ENCODE measurements at regions not wholly inside any gene's neighbourhood (a gene's known extent, or its start where the extent isn't known, plus 50 kb on each side); places are given as distances from the start of the nearest gene placed in this dataset.
"Not testable (repeated sequence)": the region's sequence is repeated elsewhere in the genome, so short reads cannot be mapped to it uniquely, and the experiment has no call there.

DNA sequence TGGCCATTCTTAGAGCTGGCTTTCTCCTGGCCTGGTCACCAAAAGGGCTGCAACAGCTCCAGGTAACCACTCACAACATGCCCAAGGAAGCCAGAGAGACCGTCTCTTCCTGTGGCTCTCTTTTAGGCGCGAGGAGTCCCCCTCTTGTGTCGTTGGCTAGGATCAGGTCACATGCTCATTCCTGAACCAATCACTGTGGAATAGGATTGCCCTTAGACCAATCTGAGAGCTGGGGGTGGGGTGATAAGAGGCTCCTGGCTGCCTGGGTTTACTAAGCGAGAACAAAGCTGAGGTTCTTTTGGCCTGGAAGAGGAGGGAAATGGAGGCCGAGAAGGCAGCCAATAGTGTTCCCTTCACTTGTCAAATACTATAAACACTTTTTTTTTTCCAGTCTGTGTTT, 452.1 kb upstream of the PROX1 start:
- no peak for DNase-seq (ENCODE audit: low spot score)

DNA sequence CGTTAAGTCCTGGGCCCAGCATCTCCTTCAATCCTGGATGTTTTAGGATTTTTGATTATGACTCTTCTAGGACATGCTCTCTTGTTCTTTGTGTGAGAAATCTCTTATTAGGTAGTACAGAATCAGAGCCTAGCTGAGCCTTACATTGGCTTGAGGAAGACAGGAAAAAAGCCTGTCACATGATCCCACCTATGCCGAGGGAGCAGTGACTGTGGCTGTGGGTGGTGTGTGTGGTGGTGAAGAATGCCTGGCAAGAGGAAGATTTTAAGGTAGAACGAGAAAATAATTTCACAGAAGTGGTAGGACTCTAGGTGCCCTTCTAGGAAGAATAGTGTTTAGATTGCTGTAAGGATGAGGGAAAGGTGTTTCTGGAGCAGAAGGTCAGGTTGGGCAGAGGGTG, 449.5 kb upstream of the PROX1 start:
- DNase-seq (ENCODE audit: low spot score) = no peak

DNA sequence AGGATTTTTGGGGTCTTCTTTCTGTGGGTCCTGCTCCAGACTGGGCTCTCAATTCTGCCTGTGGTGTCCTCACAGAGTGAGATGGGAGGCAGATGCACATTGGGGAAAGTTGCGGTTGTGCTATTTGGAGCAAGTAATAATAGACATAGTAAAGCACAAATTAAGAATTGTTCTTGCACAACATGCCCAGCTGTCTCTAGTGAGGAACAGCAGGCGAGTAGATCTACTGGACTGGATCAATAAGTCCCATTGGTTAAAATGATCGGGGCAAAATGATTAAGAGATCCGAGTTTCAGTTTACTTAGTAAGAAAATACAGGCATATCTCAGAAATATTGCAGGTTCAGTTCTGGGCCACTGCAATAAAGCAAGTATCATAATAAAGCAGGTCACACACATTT, 448.3 kb upstream of the PROX1 start:
- DNase-seq (ENCODE audit: low spot score) = no peak

DNA sequence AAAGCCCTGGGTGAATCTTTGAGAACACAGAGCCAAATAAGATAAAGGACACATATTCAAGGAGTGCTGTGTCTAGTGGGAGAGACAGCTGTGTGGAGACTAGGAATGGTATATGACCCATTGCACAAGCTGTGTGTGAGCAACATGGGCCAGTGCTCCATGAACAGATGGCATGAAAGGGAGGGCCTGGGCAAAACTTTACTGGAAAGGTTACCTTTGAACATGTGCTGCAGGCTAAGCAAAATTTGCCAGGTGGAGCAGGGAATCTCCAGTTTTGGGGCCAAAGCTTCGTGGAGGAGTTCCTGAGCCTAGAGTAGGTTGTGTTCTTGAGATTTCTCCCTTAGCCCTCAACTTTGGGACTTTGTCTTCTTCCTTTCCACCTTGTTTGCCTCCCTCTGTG, 446.1 kb upstream of the PROX1 start:
- peak; percentile 65 for DNase-seq (ENCODE audit: low spot score)

DNA sequence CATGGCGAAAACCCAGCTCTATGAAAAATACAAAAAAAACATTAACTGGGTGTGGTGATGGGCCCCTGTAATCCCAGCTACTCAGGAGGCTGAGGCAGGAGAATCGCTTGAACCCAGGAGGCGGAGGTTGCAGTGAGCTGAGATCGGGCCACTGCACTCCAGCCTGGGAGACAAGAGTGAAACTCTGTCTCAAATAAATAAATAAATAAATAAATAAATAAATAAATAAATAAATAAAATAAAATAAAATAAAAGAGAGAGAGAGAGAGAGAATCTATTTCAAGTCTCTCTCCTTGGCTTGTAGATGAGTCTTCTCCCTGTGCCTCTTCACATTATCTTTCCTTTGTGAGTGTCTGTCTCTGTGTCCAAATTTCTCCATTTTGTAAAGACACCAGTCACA, 442.6 kb upstream of the PROX1 start:
- not testable (repeated sequence) for DNase-seq (ENCODE audit: low spot score)

DNA sequence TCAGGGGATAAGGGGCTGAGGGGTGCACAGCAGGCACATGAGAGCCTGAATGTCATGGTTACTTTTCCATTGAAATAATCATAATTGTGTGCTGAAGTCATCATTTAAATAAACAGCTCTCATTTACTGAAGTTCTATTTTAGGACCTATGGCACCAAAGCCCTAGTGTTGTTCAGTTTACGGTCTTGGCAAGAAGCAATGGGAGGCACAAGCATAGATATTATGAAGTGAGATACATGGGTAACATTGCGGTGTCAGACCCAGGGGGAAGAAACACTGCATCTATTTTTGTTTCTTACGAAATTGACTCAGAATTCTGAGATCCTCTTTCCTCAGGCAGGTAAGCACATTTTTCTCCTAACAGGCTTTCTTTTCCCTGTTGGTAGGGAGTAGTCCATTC, 437.8 kb upstream of the PROX1 start:
- no peak for DNase-seq (ENCODE audit: low spot score)

DNA sequence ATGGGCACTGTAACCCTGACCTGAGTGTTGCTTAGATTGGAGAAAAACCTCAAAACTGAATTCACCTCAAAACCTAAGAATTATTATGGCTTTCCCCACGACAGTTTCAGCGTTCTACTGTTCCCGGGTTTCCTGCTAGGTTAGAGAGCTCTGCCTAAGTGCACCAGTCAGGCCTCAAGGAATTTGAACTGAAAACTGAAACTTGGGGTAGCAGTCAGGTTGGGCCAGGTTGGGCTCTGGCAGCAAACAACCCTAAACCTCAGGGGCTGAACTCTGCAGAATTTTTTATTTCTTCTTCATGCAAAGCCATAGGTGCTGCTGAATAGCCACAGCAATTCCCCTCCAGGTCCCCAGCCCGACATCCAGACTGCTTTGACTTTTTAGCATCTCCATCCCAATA, 437.0 kb upstream of the PROX1 start:
- DNase-seq (ENCODE audit: low spot score) = no peak

DNA sequence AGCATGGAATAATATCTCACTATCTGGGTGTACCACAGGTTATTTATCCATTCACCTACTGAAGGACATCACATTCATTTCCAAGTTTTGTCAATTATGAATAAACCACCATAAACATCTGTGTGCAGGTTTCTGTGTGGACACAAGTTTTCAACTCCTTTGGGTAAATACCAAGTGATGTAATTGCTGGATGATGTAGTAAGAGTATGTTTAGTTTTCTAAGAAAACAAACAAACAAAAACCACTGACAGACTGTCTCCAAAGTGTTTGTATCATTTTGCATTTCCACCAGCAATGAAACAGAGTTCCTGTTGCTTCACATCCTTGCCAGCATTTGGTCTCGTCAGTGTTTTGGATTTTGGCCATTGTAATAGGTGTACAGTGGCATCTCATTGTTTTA, 435.7 kb upstream of the PROX1 start:
- peak; percentile 30 for DNase-seq (ENCODE audit: low spot score)

DNA sequence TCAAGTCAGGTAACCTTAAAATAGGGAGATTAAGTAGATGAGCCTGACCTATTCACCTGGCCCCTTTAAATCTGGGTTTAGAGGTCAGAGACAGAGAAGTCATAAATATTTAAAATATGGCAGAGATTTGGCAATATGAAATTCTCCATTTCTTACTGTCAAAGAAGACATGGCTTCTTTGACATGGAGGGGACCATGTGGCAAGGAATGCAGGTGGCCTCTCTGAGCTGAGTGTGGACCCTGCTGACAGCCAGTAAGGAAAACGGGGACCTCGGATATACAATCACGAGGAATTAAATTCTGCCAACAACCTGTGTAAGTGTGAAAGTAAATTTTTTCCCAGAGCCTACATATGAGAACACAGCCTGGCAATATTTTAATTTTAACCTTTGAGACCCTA, 427.5 kb upstream of the PROX1 start:
- DNase-seq (ENCODE audit: low spot score) = no peak

DNA sequence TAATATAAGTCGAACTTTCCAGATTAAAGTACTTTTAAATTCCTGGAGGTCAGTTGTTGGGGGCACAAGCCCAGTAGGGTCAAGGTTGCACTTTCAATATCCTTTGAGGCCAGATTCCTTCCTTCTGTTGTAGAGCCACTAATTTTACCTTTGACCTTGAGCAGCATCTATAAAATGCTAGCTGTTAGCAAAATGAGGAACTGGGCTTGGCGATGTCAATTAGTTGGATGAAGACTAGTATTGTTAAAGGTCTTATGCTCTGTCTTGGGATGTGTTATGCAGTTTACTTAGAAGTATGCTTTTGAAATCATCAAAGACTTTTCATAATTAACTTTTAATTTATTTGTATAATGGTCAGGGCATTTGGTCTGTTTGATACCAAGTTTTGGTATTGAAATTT, 425.9 kb upstream of the PROX1 start:
- no peak for DNase-seq (ENCODE audit: low spot score)

DNA sequence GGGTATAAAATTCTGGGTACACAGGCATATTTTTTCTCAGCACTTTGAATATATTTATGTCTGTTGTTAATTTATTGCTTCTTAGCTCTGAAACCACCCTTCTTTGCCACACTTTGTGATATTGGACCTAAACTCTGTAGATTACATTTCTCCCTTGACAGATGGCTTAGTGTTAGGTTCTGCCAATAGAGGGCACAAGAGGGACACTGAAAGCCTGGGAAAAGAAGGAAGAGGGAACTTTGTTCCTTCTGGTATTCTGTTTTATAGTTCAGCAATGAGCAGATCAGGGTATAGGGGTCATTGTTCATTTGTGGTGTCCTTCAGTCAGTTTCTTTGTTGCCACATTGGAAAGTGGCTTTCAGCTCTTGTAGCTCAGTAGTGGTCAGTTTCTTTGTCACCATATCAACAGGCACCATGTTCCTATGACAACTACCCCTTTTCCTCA, 423.5 kb upstream of the PROX1 start:
- no peak for DNase-seq (ENCODE audit: low spot score)

DNA sequence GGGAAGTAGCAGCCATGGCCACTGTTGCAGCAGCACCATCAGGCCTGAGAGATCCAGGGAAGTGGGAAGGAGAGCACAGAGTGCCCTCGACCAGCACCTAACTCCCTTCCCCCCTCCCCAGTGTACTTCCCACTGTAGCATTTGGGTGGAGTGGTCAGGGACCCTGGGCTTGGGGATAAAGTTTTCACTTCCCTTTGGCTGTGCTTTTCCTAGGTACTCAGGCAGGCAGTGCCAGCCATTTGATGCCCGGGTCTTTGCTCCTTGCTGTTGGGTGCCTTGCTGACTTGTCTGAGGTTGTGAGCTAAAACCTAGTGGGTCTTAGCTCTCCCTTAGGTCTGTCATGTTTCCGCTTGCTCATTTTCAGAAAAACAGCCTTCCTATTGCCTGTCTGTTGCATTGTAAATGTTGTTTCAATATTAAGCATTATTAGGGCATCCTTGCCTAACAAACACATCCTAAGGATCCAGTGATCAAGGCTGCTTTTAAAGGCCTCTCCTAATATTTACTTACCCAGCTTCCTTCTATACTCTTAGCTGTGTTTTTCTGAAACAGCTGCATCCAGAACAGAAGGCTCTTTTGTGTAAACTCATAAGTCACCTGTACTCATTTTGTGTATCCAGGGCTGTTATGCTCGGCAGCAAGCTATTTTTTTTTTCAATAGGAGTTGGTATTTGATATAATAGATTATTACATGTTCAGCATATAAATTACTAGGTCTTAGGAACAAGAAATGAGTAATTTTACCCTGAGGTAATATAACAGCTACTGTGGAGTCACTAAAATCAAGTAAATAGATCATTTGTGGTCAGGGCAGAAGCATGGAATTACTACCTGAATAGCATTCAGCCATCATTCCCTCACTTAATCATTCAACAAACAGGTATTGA, 418.6 kb upstream of the PROX1 start:
- DNase-seq (ENCODE audit: low spot score) = no peak

DNA sequence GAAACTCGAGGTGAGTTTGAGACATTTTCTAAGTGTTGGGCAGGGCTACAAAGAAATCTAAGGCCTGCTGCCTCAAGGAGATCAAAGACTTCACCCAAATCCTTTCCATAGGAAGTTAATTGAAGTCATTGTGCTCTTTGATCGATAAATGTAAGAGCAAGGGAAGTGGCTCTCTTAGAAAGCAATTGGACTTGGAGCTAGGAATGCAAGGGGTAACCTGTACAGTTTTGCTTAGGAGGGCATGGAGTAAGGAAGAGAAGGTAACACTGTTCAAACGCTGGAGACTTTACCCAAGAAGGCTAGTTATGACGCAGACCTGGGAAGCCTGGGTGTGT, 418.0 kb upstream of the PROX1 start:
- no peak for DNase-seq (ENCODE audit: low spot score)

DNA sequence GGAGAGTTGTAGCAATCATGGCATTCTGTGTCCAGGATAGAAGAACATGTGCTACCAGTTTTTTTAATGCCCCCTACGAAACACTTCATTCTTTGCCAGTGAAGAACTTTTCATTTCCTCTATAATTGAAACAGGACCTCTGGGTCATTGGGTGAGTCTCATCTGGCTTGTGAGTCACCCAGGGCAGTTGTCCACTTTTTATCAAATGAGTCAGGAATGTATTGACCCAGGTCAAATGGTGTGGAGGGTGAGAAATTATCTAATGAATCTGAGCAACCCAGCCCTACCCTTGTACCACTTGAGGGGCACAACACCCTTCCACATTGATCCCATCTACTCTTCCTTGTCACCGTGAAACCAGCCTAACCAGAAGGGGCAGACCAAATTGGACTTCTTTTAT, 417.3 kb upstream of the PROX1 start:
- no peak for DNase-seq (ENCODE audit: low spot score)

DNA sequence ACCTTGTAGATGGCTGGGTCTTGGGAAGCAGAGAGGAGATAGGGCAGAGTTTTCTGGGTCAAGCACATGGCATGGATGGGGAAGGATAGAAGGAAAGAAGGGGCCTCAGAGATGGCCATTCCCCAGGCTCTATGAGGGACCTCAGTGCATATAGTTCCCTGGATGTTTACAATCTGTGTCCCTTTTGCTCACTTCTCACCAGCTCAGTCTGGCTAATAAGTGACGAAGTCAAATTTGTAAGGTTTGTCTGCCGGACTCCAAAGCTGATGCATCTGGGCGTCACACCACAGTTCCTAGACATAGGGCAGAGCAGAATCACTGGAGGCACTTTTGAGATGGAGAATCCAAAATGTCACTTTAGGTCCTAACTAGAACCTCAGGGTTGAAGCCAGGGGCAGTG, 416.4 kb upstream of the PROX1 start:
- no peak for DNase-seq (ENCODE audit: low spot score)

DNA sequence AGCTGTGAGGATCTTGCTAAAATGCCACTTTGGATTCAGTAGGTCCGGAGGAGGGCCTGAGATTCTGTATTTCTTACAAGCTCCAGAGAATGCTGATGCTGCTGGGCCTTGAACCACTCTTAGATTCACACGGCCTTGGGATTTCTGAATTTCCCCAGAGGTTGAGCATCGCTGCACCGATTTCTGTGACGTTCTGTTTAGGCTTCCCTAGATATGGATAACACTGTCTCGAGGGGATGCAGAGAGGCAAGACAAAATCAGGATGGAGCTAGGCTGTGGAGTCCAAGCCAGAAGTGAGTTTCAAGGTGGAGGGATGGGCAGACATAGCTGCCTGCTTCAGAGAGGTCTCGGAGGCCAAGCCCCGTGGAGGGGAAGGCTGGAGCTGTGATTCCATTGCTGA, 415.9 kb upstream of the PROX1 start:
- no peak for DNase-seq (ENCODE audit: low spot score)

DNA sequence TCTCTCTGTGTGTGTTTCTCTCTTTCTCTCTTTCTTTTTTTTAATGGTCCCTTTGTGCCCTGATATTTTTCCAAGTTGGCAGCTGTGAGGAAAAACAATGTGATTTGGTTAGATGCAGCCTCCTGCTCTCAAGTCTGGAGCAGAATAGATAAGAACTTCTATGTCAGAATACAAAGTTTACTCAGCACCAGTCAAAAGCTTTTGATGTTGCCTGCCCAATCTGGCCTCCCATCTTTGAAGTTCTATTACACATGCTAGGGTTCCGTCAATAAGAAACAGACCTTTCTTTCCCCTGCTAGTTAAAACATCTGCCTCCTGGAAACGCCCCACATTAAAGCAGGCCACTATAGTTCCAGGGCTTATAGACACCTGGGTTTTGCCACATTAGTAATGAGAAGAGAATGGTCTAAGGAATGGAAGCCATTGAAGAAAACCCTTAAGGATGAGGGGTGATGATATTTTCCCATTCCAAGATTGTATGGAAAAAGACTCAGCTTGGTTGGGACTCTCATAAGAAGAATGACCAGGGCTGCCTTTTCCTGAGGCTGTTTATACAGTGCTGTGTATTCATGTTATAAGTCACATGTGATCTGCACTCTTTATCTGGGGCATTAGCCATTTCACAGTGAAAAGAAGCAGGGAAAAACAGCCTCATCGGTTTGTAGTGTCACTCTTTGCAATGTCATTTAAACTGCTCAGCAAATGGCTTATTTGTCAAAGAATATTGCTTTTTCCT, 414.7 kb upstream of the PROX1 start:
- DNase-seq (ENCODE audit: low spot score) = no peak

DNA sequence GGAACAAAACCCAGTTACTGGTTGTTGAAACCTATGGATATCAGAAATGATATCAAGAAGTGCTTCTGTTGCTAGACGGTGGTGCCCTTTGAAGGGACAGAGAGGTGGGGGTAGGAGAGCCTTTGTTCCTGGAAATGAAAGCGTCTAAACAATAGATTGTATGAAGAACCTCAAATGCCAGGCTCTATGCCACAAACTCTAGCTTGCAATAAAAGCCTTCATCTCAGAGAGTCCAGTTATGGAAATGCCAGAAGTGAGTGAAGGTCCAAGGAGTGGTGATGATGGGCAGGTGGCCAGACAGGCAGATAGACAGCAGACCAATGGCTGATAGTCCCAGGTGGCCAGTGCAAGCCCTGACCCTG, 414.1 kb upstream of the PROX1 start:
- DNase-seq (ENCODE audit: low spot score) = no peak

DNA sequence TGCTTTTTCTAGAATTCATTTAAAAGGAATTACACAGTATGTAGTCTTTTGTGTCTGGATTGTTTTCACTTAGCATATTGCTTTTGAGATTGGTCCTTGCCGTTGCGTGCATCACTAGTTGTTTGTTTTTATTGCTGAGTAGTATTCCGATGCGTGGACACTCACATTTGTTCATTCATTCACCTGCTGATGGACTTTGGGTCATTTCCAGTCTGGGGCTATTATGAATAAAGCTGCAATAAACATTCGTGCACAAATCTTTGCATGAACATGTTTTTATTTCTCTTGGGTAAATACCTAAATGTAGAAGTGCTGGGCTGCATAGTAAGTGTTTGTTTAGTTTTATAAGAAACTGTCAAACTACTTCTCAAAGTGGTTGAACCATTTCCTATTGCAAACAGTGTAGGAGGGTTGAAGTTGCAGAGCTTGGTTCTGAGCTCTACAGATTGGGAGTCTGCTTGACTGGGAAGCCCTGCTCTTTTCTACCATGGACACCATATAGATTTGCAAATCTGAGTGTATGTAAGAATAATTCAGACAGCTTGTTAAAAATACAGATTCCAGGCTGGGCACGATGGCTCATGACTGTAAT, 404.7 kb upstream of the PROX1 start:
- DNase-seq (ENCODE audit: low spot score) = no peak

DNA sequence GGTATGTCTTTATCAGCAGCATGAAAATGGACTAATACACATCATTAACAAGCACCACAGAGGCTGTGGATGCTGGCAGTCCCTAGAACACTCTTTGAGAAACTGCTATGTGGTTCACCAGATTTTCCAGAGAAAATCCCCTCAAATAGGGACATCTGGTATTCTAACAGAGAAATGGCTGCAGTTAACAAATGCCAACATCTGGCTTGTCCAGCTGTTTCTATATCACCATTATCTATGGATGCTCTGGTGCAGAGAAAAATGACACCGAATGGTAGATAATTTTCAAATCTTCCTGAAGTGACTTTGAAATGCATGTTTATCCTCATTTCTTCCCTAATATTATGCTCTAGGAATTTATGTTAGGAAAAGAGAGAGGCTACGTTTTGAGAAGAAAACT, 403.5 kb upstream of the PROX1 start:
- no peak for DNase-seq (ENCODE audit: low spot score)

DNA sequence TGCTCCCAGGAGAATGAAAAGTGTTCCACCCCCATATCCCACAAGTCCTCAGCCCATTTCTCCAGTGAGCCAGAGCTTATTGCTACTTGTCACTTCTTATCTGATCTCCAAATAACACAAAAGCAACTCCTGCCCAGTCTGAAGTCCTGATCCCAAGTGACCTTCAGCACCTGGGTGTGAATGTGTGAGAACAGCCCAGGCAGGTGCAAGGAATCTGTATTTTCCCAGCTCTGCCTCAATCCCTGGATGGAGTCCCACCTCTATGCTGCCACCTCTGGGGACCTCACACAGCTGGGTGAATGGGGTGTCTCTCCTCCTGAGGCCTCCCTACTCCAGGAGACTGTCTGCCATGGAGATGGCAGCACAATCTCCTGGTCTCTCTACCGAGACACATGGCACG, 402.4 kb upstream of the PROX1 start:
- no peak for DNase-seq (ENCODE audit: low spot score)

DNA sequence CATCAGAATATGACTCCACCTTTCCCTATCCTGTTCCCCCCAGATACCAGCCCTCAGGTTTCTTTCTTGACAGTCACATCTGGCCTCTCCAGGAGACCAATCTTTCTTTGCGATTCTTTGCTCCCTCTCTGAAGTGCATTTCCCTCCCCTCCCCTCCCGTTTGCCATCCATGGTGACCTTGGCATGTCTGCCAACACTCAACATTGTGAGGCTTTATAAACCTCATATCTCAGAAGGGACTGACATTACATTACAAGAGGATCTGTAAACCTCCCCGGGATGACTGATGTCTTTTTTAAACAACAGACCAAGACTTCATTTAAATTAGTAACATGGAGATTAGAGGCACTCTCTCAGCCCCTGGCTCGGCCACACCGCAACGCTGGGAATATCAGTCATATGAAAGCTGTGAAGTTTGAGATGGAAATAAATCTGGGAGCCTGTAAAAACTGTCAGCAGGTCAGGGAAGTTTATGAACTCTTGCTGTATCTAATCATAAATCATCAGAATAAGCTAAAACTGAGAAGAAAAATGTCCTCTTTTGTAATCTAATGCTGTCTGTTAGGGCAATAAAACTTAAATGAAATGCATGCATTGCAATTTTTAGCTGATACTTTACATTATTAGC, 401.7 kb upstream of the PROX1 start:
- DNase-seq (ENCODE audit: low spot score) = no peak

DNA sequence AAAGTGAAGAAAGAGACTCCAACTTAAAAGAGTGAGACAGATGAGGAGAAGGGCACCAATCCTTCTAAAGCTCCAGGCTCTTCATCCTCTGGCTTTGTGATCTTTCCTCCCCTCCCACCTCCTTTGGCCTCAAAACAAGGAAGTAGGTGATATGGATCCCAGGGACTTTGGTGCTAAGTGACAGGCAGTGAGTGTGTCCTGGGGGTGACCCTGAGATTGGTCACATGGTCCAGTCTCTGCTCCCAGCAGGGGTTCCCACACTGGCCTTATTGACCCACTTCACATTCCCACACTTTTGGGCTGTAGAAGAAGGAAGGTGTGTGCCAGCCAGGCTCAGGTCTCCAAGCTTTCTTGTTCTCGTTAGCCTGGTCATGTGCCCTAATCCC, 401.2 kb upstream of the PROX1 start:
- DNase-seq (ENCODE audit: low spot score) = no peak
